Trophoblast cell (in vitro differentiated cells and primary cell): ENCODE measurements at regions not wholly inside any gene's neighbourhood (a gene's known extent, or its start where the extent isn't known, plus 50 kb on each side); places are given as distances from the start of the nearest gene placed in this dataset.
A peak's percentile ranks its signal among the peaks of the same experiment; 100 is the strongest.

ENCODE experiments used
- DNase-seq, 2 donors: peaks; one replicate each; pipeline ENCODE4 v3.0.0-alpha.2; 2016
- H2AFZ ChIP-seq: 2 replicates; pipeline ENCODE4 v1.6.1; 2013; ENCODE audit warnings: low read length, moderate library complexity, mild to moderate bottlenecking; ENCODE audit not compliant: insufficient read depth, poor library complexity
- H2AK5ac ChIP-seq: 2 replicates; pipeline ENCODE4 v1.6.1; 2013; ENCODE audit warnings: mild to moderate bottlenecking, low read length
- H2BK120ac ChIP-seq: 2 replicates; pipeline ENCODE4 v1.6.1; 2013; ENCODE audit warnings: low read length, mild to moderate bottlenecking, moderate library complexity; ENCODE audit not compliant: insufficient read depth, poor library complexity
- H2BK12ac ChIP-seq: 2 replicates; pipeline ENCODE4 v1.6.1; 2013; ENCODE audit warnings: mild to moderate bottlenecking, low read length, moderate library complexity
- H2BK5ac ChIP-seq: 2 replicates; pipeline ENCODE4 v1.6.1; 2013; ENCODE audit warnings: low read length, low read depth, moderate library complexity, mild to moderate bottlenecking; ENCODE audit not compliant: poor library complexity
- H3K14ac ChIP-seq: 2 replicates; pipeline ENCODE4 v1.6.1; 2013; ENCODE audit warnings: mild to moderate bottlenecking, low read length
- H3K18ac ChIP-seq: 2 replicates; pipeline ENCODE4 v1.6.1; 2013; ENCODE audit warnings: mild to moderate bottlenecking, low read length
- H3K23ac ChIP-seq: 2 replicates; pipeline ENCODE4 v1.6.1; 2013; ENCODE audit warnings: low read length
- H3K27ac ChIP-seq: 2 replicates; pipeline ENCODE4 v1.5.1; 2013; ENCODE audit warnings: low read depth, mild to moderate bottlenecking, inconsistent platforms, low read length, moderate library complexity
- H3K27me3 ChIP-seq: 2 replicates; pipeline ENCODE4 v1.6.1; 2013; ENCODE audit warnings: inconsistent platforms, mild to moderate bottlenecking, low read length, moderate library complexity; ENCODE audit not compliant: insufficient read depth
- H3K36me3 ChIP-seq, 2 experiments: 1 replicate in 1 of 2; 2 replicates in 1 of 2; pipeline ENCODE4 v1.6.1; 2013; ENCODE audit warnings: low read length in 2 of 2, mild to moderate bottlenecking in 2 of 2, moderate library complexity in 1 of 2; ENCODE audit not compliant: insufficient read depth in 2 of 2, control insufficient read depth in 1 of 2
- H3K4ac ChIP-seq: 2 replicates; pipeline ENCODE4 v1.6.1; 2013; ENCODE audit warnings: low read depth, mild to moderate bottlenecking, low read length, moderate library complexity
- H3K4me1 ChIP-seq, 2 experiments: 1 replicate in 1 of 2; 2 replicates in 1 of 2; pipeline ENCODE4 v1.6.1; 2013; ENCODE audit warnings: low read length in 2 of 2, mild to moderate bottlenecking in 2 of 2, moderate library complexity in 1 of 2; ENCODE audit not compliant: insufficient read depth in 2 of 2, control insufficient read depth in 1 of 2
- H3K4me2 ChIP-seq: 2 replicates; pipeline ENCODE4 v1.6.1; 2013; ENCODE audit warnings: inconsistent platforms, mild to moderate bottlenecking, low read length, moderate library complexity
- H3K4me3 ChIP-seq: 2 replicates; pipeline ENCODE4 v1.5.1; 2013; ENCODE audit warnings: mild to moderate bottlenecking, low read depth, low read length, inconsistent platforms
- H3K79me1 ChIP-seq: one replicate; pipeline ENCODE4 v1.6.1; 2013; ENCODE audit warnings: low read length
- H3K79me2 ChIP-seq: 2 replicates; pipeline ENCODE4 v1.6.1; 2013; ENCODE audit warnings: low read length, mild to moderate bottlenecking; ENCODE audit not compliant: control insufficient read depth, insufficient read depth, poor library complexity
- H3K9ac ChIP-seq: 2 replicates; pipeline ENCODE4 v1.6.1; 2013; ENCODE audit warnings: mild to moderate bottlenecking, low read length
- H3K9me3 ChIP-seq: 2 replicates; pipeline ENCODE4 v1.6.1; 2013; ENCODE audit warnings: low read depth, mild to moderate bottlenecking, control low read depth, inconsistent platforms, low read length; ENCODE audit not compliant: insufficient read depth
- H4K12ac ChIP-seq: 2 replicates; pipeline ENCODE4 v1.6.1; 2013; ENCODE audit warnings: low read depth, mild to moderate bottlenecking, low read length, moderate library complexity
- H4K8ac ChIP-seq: 2 replicates; pipeline ENCODE4 v1.6.1; 2013; ENCODE audit warnings: low read depth, mild to moderate bottlenecking, low read length, moderate library complexity
- H4K91ac ChIP-seq: one replicate; pipeline ENCODE4 v1.6.1; 2013; ENCODE audit warnings: low read depth, mild to moderate bottlenecking, low read length, moderate library complexity
- WGBS: extraction: QIAGEN DNeasy Blood & Tissue Kit; methylation state at CpG from one replicate; pipeline ENCODE4 v1.1.7; 2013; ENCODE audit warnings: missing lambda C conversion rate; ENCODE audit not compliant: insufficient read length, insufficient coverage; ENCODE audit errors: extremely low coverage; 5-methylcytosine and 5-hydroxymethylcytosine counted together

DNA sequence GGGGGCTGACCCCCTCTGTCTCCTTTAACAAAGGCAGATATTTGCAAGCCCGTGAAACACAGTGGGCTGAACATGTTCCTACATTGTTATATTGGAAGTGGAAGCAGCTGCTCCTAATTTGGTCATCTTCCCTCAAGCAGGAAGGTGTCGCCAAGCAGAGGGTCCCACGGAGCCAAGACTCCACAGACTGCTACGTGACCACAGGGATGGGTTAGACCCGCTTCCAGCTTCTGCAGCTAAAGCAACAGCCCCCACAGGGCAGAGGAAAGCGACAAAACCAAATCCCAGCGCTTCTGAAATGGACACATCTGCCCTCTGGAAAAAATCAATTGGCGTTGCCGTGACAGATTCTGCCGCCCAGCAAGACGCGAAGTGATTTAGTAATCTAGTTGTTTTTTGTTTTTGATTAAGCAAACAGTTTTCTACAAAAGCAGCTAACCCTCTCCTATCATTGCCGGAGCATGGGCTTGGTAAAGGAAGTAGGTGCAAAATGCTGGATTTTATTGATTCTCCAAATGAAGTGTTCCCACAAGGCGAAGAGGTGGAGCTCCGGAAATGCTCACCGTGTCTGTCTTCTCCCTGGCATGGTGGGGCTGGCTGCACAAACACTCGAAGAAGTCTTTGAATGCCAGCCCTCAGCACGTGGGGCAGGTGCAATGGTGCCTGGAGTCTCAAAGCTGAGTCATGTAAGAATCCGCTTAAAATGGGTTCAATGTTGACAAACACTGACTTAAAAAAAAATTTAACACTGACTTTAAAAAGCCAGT, 79.4 kb upstream of the FRMD1 start:
- Histone ChIP-seq H2BK5ac (no peak overlapping the region), H2BK120ac (no peak overlapping the region), H3K9me3 (peaks cover 4% of the 10 kb centered on the region), H3K79me1 (no peaks in the 10 kb centered on the region), H3K9ac (no peak overlapping the region), H2AK5ac (no peak overlapping the region), H3K4me1 (peaks cover 15 to 23% of the 10 kb centered on the region in 2 experiments), H3K4me2 (no peak overlapping the region), H3K36me3 (no peaks in the 10 kb centered on the region), H3K14ac (no peak overlapping the region), H2AFZ (no peak overlapping the region), H3K23ac (no peak overlapping the region), H3K27me3 (no peaks in the 10 kb centered on the region), H3K79me2 (no peaks in the 10 kb centered on the region), H3K27ac (no peak overlapping the region), H3K4ac (no peak overlapping the region), H4K8ac (no peak overlapping the region), H3K4me3 (no peak overlapping the region), H3K18ac (no peak overlapping the region), H4K91ac (no peak overlapping the region), H2BK12ac (no peak overlapping the region), H4K12ac (no peak overlapping the region)
- DNase-seq: peak in 1 of 2 donors; percentile 52
- no CpG with 5 or more reads among the region's 19 CpGs for WGBS

DNA sequence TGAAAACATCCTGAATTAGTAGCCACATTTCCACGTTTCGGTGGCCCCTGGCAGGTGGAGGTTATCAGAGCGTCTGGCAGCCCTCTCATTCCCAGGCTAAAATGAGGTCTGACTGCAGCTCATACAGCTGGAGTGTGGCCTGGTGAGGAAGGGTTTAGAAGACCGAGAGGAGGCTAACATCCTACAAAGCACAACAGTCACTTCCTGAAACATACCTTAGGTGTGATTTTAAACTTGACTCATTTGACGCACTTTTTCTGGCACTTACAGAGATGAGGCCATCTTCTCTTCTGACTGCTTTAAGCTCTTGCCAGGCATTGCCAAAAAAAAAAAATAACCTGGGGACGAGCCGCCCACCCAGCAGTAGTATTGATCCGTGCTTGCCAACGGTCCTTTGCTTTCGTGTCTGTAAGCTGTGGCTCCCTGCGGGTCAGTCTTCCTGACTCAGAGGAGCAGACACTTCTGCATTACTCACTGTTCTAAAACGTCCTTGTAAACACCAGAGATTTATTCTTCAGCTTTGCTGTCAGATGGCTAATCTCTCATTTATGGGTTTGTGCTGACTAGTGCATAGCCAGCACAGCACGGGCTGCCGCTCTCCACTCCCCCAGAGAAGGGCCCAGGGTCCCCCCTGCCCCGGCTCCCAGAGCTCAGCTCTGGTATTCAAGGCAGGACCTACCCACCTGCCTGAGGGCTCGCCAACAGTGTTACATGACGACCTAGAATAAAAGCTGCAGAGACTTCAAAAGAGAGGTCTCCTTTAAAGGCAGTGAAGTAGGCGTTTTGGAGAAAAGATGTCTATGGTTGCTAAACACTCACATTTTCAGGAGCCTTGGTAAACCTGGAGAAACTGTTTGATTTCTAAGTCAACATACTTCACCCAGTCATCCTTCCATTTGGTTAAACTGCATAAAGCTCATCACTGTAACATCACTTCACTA, 78.5 kb upstream of the FRMD1 start:
- Histone ChIP-seq H3K27me3 (no peaks in the 10 kb centered on the region), H3K14ac (no peak overlapping the region), H4K91ac (no peak overlapping the region), H2BK12ac (no peak overlapping the region), H3K79me2 (no peaks in the 10 kb centered on the region), H3K36me3 (no peaks in the 10 kb centered on the region), H3K4me1 (peaks cover 8 to 16% of the 10 kb centered on the region in 2 experiments), H3K9me3 (peaks cover 4% of the 10 kb centered on the region), H3K79me1 (no peaks in the 10 kb centered on the region), H3K27ac (no peak overlapping the region), H2AK5ac (no peak overlapping the region), H3K4ac (no peak overlapping the region), H3K23ac (no peak overlapping the region), H3K18ac (no peak overlapping the region), H2AFZ (no peak overlapping the region), H4K8ac (no peak overlapping the region), H2BK120ac (no peak overlapping the region), H3K4me2 (no peak overlapping the region), H2BK5ac (no peak overlapping the region), H3K4me3 (no peak overlapping the region), H4K12ac (no peak overlapping the region), H3K9ac (no peak overlapping the region)
- peak; percentile 51 to 71 for DNase-seq
- no CpG with 5 or more reads among the region's 18 CpGs for WGBS

DNA sequence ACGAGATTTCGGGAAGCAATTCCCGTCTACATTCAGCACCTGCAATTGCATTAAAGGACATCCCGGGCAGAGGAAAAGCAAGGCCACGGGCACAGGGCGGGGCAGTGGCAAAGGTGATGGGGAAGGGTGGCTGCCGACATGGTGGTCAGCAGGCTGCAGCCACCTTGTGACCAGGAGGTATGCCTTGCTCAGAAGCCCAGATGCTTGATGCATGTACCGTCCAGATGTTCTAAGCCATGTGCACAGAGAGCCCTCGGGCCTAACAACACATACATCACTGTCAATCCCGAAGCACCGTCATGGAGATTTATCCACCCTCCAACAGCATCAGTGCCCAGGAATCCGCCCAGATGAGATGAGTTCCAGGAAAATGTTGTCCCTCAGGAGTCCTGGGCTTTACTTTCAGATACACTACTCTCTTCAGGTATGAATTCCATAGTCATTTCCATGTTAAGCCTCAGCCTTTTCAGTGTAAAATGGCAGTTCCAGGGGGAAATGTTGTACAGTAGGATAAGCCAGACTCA, 77.8 kb upstream of the FRMD1 start:
- Histone ChIP-seq H3K4me2 (no peak overlapping the region), H3K18ac (no peak overlapping the region), H3K23ac (no peak overlapping the region), H4K91ac (no peak overlapping the region), H3K4me3 (no peak overlapping the region), H3K79me1 (no peaks in the 10 kb centered on the region), H2BK12ac (no peak overlapping the region), H3K9me3 (peaks cover 4% of the 10 kb centered on the region), H3K4ac (no peak overlapping the region), H4K8ac (no peak overlapping the region), H3K79me2 (no peaks in the 10 kb centered on the region), H3K9ac (no peak overlapping the region), H2BK120ac (no peak overlapping the region), H3K14ac (no peak overlapping the region), H3K27me3 (no peaks in the 10 kb centered on the region), H2AK5ac (no peak overlapping the region), H4K12ac (no peak overlapping the region), H2AFZ (no peak overlapping the region), H3K36me3 (no peaks in the 10 kb centered on the region), H3K4me1 (peaks cover 8 to 16% of the 10 kb centered on the region in 2 experiments), H3K27ac (no peak overlapping the region), H2BK5ac (no peak overlapping the region)
- DNase-seq: peak; percentile 77 to 80
- WGBS: no CpG with 5 or more reads among the region's 12 CpGs

DNA sequence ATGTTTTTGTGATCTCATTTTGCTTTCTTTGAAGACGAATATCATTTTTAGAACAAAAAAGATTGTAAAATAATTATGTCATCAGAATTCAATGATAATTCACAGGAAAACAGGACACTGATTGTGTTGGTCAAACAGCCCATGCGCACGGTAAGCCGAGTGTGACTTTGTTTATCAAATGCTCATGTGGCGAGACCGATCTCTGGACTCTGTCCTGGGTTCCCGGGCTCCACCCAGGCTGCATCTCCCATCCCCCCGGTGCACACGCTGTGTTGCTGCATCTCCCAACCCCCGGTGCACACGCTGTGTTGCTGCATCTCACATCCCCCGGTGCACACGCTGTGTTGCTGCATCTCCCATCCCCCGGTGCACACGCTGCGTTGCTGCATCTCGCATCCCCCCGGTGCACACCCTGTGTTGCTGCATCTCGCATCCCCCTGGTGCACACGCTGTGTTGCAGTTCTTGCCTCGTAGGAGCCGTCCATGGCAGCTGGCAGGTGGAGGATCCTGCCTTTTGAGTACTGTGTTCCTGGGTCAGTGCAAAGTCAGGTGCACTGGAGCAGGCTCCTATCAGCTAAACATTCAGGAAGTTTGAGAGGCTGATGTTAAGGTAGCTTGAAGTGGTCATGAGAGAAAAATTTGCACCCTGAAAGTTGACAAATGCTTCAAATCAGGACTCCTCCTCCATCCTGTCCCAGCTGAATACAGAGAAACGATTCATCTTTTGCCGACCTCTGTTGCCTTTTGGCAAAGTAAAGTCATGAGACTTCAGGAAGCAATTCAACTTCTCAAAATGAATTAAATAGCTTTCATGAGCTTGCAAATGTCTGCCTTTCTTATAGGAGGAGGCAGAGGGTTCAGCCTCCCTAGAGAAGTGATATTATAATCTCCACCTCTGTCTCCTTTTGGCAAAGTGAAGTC, 77.1 kb upstream of the FRMD1 start:
- Histone ChIP-seq H3K23ac (no peak overlapping the region), H3K4ac (no peak overlapping the region), H2AK5ac (no peak overlapping the region), H3K14ac (no peak overlapping the region), H3K9ac (no peak overlapping the region), H3K79me2 (no peaks in the 10 kb centered on the region), H3K4me2 (no peak overlapping the region), H2BK12ac (no peak overlapping the region), H3K9me3 (peaks cover 4% of the 10 kb centered on the region), H2AFZ (no peak overlapping the region), H2BK120ac (no peak overlapping the region), H3K18ac (no peak overlapping the region), H3K4me3 (no peak overlapping the region), H3K27ac (no peak overlapping the region), H3K79me1 (no peaks in the 10 kb centered on the region), H3K27me3 (no peaks in the 10 kb centered on the region), H4K12ac (no peak overlapping the region), H3K4me1 (peaks cover 8 to 16% of the 10 kb centered on the region in 2 experiments), H4K91ac (no peak overlapping the region), H3K36me3 (no peaks in the 10 kb centered on the region), H2BK5ac (no peak overlapping the region), H4K8ac (no peak overlapping the region)
- no peak for DNase-seq
- no CpG with 5 or more reads among the region's 24 CpGs for WGBS
